Stimulated activated CD8-positive, alpha-beta memory T cell treated with anti-CD3 and anti-CD28 coated beads, Interleukin-4, amount 100 ng/mL, for 4 hours (primary cell): ENCODE measurements at regions not wholly inside any gene's neighbourhood (a gene's known extent, or its start where the extent isn't known, plus 50 kb on each side); places are given as distances from the start of the nearest gene placed in this dataset.

Experiments
- DNase-seq, 2 donors: peaks; one replicate each; pipeline ENCODE4 v3.0.0-alpha.2; 2020; ENCODE audit warnings: low read depth in 2 of 2, low spot score in 1 of 2

DNA sequence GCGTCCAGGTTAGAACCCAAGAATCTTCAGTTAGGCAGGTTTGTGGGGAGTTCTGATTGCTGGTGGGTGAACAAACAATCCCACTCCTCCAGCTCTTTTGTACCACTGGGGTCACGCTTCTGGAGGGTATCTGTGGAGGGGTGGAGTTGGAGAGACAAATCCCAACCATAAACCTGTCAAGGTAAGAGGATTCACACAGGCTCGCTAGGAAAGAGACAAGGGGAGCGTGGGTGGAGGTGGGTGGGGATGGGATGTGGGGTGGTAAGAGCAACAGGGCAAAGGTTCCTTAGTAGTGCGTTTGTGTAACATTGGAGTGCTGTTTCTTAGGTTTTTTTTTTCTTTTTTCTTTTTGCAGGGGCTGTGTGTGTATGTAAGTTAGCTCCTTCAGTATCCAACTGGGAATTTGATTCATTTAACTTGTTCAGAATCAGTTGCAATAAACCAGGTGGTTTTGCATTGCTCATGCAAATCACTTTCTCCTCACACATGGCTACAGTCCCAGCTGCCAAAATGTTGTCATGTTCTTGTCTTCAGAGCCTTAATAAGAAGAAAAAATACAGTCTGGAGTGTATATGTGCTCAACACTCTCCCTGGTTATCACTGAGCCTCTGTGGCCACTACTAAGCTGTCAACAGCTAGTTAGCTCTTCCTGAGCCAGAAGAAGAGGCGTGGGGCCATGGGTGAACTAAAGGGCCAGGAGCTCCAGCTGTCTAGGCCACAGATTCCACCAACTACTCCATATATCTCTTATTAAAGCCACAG is 164.0 kb upstream of the RAD23B start:
- no peak for DNase-seq

GRCh38 chr9:107119735-107120134 is 163.3 kb upstream of the RAD23B start:
- DNase-seq = no peak

- no peak for DNase-seq
Observed at GRCh38 chr9:107123389-107123788, 159.7 kb upstream of the RAD23B start.

DNA sequence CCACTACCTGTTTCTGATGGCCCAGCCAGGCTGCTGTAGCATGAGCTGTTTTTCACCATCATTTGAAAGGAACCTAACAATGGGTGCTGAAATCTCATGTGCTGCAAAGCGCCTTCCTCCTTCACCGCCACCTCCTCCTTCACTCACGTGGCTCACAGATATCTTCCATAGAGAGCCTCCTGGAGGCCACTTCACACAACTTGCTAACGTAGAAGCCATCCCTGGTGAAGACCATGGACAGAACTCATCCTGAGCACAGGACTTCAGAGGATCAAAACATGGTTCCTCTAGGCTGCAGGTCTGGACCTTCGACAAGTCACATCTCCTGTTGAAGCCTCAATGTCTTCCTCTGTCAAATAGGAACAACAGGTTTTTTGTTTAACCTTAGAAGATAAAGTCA is 155.5 kb upstream of the RAD23B start:
- no peak for DNase-seq

GRCh38 chr9:107131108-107131799 is 151.8 kb upstream of the RAD23B start:
- DNase-seq = no peak

- no peak for DNase-seq
Observed at GRCh38 chr9:107136296-107136695, 146.8 kb upstream of the RAD23B start.

DNA sequence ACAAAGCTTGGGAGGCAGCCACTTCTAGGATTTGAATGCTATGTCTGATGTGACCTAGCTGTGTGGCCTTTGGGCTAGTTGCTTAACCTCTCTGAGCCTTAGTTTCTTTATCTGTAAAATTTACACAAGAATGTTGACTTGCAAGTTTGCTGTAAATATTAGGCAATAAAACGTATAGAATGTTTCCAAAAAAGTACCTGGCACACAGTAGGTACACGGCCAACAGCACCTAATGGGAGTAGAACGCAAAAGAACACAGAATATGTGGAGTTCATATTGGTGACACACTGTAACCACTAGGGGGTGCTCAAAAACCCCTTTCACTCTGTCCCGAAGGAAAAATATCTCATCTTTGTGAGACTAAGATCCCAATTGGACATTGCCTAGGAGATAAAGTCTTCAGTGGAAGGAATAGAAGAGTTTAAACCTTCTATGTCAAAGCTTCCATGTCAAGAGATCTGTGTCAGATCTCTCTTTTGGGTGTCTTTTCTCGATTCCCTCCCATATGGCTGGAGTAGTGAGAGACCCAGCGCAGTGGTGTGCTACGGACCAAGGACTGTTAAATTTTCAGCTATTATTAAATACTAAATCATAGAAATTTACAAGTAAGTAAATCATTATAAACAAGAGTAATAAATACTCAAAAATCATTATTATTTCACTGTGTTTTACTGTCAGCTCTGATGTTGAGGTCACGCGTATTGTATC is 145.4 kb upstream of the RAD23B start:
- no peak for DNase-seq

DNA sequence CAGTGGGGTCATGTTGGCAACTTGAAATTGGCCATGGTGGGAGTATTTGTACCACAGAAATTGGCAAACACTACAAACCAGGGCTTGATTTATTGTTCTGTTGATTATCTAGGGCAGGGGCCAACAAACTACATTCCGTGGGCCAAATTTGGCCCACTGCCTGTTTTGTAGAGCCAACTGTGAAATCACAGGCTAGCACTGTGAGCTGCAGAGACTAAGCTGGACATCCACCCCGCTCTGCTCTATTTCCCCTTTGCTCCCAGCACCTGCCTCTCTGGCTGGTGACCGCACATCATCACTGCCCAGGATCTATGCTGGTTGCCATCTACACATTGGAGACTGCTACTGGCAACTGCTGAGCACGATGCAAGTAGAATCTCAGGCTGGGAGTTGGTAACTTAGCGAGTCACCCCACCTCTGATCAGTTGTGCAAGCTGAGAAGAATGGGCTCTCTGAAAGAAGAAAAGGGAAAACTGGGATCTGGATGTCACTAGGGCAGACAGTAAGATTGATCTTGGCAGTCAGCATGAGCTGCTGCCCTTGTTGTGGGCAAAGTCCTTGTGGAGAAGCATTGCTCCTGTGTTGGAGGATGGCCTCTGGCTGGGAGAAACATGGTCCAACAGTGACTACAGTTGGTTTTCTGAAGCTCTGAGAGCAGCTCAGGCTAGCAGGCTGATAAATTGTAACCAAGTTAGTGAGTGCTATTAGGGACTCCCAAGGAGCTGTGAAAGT is 144.7 kb upstream of the RAD23B start:
- DNase-seq = no peak

- DNase-seq = no peak
Observed at GRCh38 chr9:107141967-107142366, 141.1 kb upstream of the RAD23B start.

DNA sequence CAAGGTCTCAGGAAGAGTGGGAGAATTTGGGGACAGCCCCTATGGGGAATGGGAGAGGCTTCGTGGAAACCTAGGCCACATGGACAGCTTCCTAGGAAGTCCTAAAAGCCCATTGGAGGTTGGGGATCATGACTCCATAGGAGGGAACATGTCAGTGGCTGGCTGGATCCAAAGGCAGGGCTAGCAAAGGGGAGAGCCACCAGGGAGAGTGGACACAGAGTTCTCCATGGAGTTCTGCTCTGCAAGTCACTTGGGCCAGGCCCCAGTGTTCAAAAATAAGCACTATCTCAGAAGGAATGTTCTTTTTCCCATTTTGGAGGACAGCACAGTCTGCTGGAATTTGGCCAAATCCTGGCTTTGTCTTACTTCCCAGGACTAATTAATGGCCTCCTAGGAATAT is 140.6 kb upstream of the RAD23B start:
- DNase-seq = no peak

DNA sequence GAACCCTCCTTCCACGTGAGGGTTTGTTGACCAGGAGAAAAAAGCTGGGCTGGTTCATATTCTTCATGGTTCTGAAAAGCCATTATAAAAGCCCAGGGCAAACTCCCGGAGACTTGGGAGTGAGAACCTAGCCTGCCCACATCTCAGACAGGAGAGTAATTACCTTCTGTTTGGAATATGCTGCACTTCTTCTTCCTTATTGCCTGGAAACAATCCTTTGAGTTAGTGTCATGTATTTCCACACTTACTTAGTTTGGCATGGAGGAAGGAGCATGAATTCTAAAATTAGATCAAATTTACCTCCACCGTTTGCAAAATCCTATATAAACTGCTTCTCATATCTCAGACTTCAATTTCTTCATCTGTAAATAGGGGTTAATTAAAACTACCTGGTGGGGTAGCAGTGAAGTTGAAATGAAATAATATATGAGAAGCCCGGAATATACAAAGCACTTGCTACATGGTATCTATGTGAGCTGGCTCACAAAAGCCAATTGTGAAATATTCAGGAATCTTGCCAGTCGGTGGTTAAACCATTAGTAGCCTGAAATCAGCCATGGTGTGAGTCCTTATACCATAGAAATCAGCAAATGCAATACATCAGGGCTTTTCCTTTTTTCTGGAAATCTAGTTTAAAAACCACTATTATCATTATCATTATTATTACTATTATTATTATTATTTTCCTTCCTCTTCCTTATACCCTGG is 140.0 kb upstream of the RAD23B start:
- no peak for DNase-seq

GRCh38 chr9:107144475-107144874 is 138.6 kb upstream of the RAD23B start:
- no peak for DNase-seq

GRCh38 chr9:107147134-107147533 is 135.9 kb upstream of the RAD23B start:
- DNase-seq = no peak

- DNase-seq = no peak
Observed at GRCh38 chr9:107148216-107148615, 134.9 kb upstream of the RAD23B start.

DNA sequence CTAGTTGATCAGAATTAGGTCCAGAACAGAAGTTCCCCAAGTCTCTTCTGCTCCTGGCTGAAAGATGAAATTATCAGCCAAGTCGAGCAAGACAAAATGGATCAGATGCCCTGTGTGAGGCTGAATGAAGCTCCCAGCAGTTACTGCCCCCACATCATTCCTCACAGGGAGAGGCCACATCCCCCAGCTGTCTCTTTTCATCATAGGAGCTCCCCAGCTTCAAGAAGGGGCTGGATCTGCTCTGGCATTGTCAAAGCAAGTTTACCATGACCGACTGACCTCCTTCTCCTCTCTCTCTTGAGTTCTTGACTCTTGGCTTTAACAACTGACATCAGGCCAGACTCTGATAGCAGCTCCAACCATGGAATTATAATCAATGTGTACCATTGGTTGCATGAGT is 133.3 kb upstream of the RAD23B start:
- no peak for DNase-seq

- no peak for DNase-seq
Observed at GRCh38 chr9:107153336-107153735, 129.7 kb upstream of the RAD23B start.

DNA sequence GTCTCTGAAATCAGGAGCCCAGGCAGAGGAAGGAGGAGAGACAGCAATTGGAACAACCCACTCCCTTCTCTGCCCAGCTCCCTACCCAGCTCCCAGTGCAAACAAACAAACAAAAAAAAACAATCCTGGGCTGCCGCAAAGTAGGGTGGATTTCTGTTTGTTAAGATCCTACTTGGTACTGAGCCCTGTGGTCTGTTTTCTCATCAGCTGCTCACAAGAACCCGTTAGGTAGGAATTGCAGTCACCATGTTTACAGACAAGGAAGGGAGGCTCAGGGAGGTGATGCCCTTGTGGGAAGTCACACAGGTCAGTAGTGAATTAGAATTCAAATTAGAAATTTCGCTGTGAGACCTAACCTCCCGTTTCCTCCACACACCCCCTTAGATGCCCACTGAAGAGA is 128.8 kb upstream of the RAD23B start:
- DNase-seq = no peak

- DNase-seq = no peak
Observed at GRCh38 chr9:107154766-107155165, 128.3 kb upstream of the RAD23B start.

- no peak for DNase-seq
Observed at GRCh38 chr9:107155244-107155817, 127.7 kb upstream of the RAD23B start.

- no peak for DNase-seq
Observed at GRCh38 chr9:107158321-107158720, 124.8 kb upstream of the RAD23B start.

- no peak for DNase-seq
Observed at GRCh38 chr9:107161338-107161737, 121.7 kb upstream of the RAD23B start.
